ENCODE measurements at regions not wholly inside any gene's neighbourhood (a gene's known extent, or its start where the extent isn't known, plus 50 kb on each side); places are given as distances from the start of the nearest gene placed in this dataset.

DNA sequence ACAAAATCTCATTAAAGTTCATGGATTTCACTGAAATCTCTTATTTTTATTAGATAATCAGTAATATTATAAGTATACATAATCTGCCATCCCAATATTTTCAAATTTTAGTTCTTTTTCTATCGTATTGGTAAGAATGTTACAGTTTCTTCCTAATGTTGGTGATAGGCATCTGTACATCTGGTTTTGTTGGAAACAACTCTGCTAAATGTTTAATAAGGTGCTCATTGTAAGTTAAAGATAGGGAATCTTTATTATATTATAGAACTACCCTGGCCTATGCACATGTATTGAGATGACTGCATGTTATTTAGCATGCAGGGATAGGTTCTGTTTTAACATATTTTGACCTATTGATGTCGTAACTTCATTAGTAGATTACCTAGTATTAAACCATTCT lies 188.6 kb upstream of the PRPS1L1 start:
- TF ChIP-seq, protein P1, sequence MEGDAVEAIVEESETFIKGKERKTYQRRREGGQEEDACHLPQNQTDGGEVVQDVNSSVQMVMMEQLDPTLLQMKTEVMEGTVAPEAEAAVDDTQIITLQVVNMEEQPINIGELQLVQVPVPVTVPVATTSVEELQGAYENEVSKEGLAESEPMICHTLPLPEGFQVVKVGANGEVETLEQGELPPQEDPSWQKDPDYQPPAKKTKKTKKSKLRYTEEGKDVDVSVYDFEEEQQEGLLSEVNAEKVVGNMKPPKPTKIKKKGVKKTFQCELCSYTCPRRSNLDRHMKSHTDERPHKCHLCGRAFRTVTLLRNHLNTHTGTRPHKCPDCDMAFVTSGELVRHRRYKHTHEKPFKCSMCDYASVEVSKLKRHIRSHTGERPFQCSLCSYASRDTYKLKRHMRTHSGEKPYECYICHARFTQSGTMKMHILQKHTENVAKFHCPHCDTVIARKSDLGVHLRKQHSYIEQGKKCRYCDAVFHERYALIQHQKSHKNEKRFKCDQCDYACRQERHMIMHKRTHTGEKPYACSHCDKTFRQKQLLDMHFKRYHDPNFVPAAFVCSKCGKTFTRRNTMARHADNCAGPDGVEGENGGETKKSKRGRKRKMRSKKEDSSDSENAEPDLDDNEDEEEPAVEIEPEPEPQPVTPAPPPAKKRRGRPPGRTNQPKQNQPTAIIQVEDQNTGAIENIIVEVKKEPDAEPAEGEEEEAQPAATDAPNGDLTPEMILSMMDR (IDR thresholded peaks at IDR 0.05; ENCODE audit: extremely low read depth in 1 of 2, insufficient read depth in 1 of 2, low read depth in 1 of 2, low read length in 2 of 2) = no peak
- TF ChIP-seq POLR2A (IDR thresholded peaks at IDR 0.05; ENCODE audit: low read depth, low read length) (no peak), POLR2AphosphoS5 (IDR thresholded peaks at IDR 0.05; ENCODE audit: insufficient read depth, low read depth, low read length) (no peak), EZH2 (IDR thresholded peaks at IDR 0.05; ENCODE audit: borderline replicate concordance, low read depth, low read length, severe bottlenecking) (no peak), GATA2 (IDR thresholded peaks at IDR 0.05; ENCODE audit: insufficient read depth, insufficient read length, low read depth, low read length) (no peak)
- TF ChIP-seq, protein P2, sequence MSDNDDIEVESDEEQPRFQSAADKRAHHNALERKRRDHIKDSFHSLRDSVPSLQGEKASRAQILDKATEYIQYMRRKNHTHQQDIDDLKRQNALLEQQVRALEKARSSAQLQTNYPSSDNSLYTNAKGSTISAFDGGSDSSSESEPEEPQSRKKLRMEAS (IDR thresholded peaks at IDR 0.05; ENCODE audit: insufficient read depth, insufficient read length) = no peak

All from endothelial cell of umbilical vein (primary cell).